ENCODE measurements at regions not wholly inside any gene's neighbourhood (a gene's known extent, or its start where the extent isn't known, plus 50 kb on each side); places are given as distances from the start of the nearest gene placed in this dataset.

- no peaks in the 10 kb centered on the region for H3K36me3 ChIP-seq
Measured at GRCh38 chr12:91307957-91308670, 125.5 kb upstream of the DCN start.

GRCh38 chr12:91290354-91290753 is 107.7 kb upstream of the DCN start:
- TF ChIP-seq CTCF (IDR thresholded peaks at IDR 0.05) = no peak
- Histone ChIP-seq H3K4me3 (no peak overlapping the region), H3K36me3 (no peaks in the 10 kb centered on the region), H3K9me3 (no peaks in the 10 kb centered on the region), H3K4me1 (no peaks in the 10 kb centered on the region), H3K27ac (no peak overlapping the region), H3K27me3 (ENCODE audit: low read depth) (no peaks in the 10 kb centered on the region)
- ATAC-seq (no peak), DNase-seq (no peak)
- intact Hi-C loops (cut with DNase I) = no loop called here

More at GRCh38 chr12:91307957-91308670, 125.5 kb upstream of the DCN start:
- ATAC-seq (no peak), DNase-seq (no peak)
- Histone ChIP-seq H3K4me1 (no peaks in the 10 kb centered on the region), H3K27ac (no peak overlapping the region), H3K9me3 (no peaks in the 10 kb centered on the region), H3K4me3 (no peak overlapping the region), H3K27me3 (ENCODE audit: low read depth) (no peaks in the 10 kb centered on the region)
- no peak for TF ChIP-seq CTCF (IDR thresholded peaks at IDR 0.05)
- intact Hi-C loops (cut with DNase I) = no loop called here

DNA sequence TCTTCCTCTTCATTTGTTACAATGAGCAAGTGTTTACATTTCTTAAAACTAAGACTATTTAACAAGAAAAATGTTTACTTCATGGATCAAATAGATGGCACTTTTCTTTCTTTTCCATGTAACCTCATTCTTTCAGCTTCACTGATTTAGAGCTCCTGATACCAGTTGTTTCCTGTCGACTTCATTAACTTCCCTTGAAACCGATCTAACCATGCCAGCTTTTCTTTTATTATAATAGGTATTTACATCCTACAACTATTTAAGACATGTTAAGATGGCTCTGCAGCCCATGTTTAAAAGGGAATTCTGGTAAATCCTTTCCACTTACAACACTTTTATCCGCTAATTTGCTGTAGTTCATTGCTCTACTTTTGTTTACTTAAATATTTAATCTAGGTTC is 107.3 kb upstream of the DCN start:
- no peak for DNase-seq
- no peaks in the 10 kb centered on the region for H3K27me3 ChIP-seq (ENCODE audit: low read depth)
- ATAC-seq = no peak
- intact Hi-C loops (cut with DNase I) = no loop called here
- H3K9me3 ChIP-seq = no peaks in the 10 kb centered on the region
- no peaks in the 10 kb centered on the region for H3K36me3 ChIP-seq
- no peak overlapping the region for H3K4me3 ChIP-seq
- TF ChIP-seq CTCF (IDR thresholded peaks at IDR 0.05) = no peak
- H3K4me1 ChIP-seq = no peaks in the 10 kb centered on the region
- no peak overlapping the region for H3K27ac ChIP-seq

- DNase-seq = no peak
- Histone ChIP-seq H3K4me3 (no peak overlapping the region), H3K27ac (no peak overlapping the region), H3K4me1 (no peaks in the 10 kb centered on the region), H3K36me3 (no peaks in the 10 kb centered on the region), H3K27me3 (ENCODE audit: low read depth) (no peaks in the 10 kb centered on the region), H3K9me3 (no peaks in the 10 kb centered on the region)
- intact Hi-C loops (cut with DNase I) = no loop called here
- no peak for TF ChIP-seq CTCF (IDR thresholded peaks at IDR 0.05)
- ATAC-seq = no peak
Measured at GRCh38 chr12:91289072-91289471, 106.5 kb upstream of the DCN start.

DNA sequence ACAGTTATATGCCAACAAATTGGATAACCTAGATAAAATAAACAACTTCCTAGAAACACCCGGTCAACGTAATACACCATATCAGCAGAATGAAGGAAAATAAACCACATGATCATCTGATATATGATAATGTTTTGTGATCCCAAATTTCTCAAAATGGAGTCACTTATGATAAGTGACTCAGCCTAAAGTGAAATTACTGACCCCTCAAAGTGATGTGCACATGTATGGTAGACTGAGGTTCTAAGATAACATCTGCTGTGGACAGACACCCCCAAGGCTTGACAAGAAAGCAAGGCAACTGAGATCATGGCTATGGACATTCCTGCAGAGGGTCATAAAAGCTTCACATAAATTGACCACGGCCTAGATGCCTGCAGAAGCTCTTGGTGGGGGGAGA is 105.1 kb upstream of the DCN start:
- H3K9me3 ChIP-seq = no peaks in the 10 kb centered on the region
- H3K4me3 ChIP-seq = no peak overlapping the region
- DNase-seq = no peak
- TF ChIP-seq CTCF (IDR thresholded peaks at IDR 0.05) = no peak
- intact Hi-C loops (cut with DNase I) = no loop called here
- H3K36me3 ChIP-seq = no peaks in the 10 kb centered on the region
- no peak overlapping the region for H3K27ac ChIP-seq
- ATAC-seq = no peak
- H3K4me1 ChIP-seq = no peaks in the 10 kb centered on the region
- H3K27me3 ChIP-seq (ENCODE audit: low read depth) = no peaks in the 10 kb centered on the region

All from lower lobe of right lung (tissue), 2 donors.